ENCODE measurements at regions not wholly inside any gene's neighbourhood (a gene's known extent, or its start where the extent isn't known, plus 50 kb on each side); places are given as distances from the start of the nearest gene placed in this dataset.

DNA sequence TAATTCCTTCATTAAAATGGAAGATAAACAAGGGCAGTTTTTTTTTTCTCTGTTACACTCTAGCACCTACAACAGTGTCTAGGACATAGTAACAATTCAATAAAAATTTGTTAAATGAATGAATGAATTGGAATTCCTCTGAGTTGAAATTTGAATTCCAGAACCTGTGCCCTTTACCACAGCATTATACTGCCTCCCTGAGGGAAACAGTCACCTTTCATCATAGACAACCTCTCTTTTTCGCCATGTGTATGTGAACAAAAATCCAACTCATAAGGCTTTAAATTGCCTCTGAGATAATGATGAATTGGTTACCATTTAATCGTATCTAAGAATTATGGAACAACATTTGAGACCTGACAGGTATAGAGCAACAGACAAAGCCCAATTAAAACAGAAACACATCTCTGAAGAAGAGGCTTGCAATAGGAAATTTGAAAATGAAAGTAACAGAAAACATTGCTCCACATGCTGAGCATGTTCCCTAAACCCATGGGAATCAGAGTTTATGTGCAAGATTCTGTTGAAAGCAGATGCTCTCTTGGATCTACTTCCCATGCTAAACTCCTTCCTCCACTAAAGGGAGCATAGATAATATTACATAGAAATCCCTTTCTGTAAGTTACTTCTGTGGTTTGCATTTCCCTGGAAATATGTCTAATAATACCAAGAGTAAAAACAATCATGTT lies 657.8 kb downstream of the GALC start:
- TF ChIP-seq, protein P1, sequence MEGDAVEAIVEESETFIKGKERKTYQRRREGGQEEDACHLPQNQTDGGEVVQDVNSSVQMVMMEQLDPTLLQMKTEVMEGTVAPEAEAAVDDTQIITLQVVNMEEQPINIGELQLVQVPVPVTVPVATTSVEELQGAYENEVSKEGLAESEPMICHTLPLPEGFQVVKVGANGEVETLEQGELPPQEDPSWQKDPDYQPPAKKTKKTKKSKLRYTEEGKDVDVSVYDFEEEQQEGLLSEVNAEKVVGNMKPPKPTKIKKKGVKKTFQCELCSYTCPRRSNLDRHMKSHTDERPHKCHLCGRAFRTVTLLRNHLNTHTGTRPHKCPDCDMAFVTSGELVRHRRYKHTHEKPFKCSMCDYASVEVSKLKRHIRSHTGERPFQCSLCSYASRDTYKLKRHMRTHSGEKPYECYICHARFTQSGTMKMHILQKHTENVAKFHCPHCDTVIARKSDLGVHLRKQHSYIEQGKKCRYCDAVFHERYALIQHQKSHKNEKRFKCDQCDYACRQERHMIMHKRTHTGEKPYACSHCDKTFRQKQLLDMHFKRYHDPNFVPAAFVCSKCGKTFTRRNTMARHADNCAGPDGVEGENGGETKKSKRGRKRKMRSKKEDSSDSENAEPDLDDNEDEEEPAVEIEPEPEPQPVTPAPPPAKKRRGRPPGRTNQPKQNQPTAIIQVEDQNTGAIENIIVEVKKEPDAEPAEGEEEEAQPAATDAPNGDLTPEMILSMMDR (IDR thresholded peaks at IDR 0.05), result peak; percentile 10; the same call in 1 of the 2 replicates

DNA sequence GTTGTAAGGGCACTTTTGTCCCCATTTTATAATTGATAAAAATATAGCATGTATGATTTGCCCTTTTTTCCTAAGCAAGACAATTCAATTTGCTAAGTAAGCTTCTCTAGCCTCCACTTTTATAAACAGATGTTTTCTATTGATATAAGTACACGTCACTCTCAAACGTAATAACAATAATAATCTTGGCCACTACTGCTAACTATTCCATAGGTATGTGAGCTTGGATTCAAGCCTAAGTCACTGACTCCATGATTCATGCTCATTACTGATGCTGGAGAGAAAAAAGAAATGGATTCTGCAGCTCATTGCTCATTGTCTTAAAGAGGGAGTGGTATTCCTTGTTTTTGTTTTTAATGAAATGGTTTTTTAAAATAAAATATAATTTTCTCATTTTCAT lies 661.0 kb downstream of the GALC start:
- TF ChIP-seq, protein P1 (IDR thresholded peaks at IDR 0.05), result no peak

DNA sequence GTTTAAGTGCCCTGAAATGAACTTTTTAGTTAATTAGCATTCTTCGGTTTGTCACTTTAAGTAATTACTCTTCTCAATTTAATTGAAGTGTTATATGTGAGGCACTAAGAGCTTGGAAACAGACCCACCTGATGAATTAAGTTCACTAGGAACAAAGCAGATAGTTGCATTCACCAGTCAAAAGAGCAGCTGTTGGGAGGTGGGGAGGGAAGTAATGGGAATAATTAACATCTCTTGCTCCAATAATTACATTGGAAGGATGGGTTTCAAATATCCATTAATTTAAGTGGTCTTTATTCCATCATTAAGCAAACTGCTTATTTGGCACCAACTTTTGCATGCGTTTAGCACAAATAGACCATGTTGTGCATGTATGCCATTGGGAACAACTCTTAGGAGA lies 667.2 kb downstream of the GALC start:
- TF ChIP-seq, protein P1 (IDR thresholded peaks at IDR 0.05), result no peak

DNA sequence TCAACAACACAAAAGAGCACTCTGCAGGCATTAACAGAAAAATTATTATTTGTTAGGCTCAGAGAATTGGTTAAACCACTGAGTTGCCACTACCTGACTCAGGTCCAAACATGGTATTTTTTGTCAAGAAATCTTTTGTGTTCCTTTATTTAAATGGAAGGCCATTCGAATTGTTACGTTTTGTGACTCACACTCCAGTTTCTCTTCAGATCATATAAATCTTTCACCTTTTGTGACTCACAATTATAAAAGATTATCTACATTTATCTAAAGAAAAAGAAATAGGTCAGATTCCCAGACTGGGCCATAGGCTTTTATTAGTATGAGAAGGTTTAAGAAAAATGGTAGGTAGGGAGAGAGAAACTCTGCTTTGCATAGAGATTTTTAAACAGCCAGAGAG lies 669.8 kb downstream of the GALC start:
- TF ChIP-seq, protein P1 (IDR thresholded peaks at IDR 0.05), result no peak

DNA sequence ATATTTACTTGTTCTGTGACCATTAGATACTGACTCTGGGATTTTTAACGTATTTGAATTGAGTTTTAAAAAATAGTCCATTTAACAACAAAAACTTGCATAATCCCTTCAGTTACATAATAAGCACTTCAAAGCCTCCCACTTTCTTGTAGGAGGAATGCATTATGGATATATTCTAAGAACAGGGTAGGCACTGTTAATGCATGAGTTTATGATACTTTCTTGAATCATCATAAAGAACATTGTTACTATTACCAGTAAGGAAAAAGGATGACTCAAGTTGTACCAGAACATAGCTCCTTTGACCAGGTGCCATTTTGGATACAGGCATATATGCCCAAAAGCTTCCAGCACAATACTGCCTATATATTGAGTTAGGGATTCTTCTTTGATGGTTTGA lies 671.4 kb downstream of the GALC start:
- TF ChIP-seq, protein P1 (IDR thresholded peaks at IDR 0.05), result no peak

DNA sequence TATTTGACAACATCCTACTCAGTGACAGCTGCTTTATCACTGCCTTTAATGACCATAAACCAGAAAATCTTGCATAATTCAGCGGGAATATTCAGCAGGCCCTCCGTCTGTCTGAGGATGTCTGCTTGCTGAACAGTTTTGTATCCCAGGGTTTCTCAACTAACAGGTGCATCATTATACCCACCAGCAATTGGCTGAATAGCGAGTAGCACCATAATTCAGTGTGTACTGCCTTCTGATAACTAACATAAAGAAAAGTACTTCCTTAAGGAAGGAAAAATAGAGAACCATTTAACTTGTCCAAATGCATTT lies 680.1 kb downstream of the GALC start:
- TF ChIP-seq, protein P1 (IDR thresholded peaks at IDR 0.05), result no peak

DNA sequence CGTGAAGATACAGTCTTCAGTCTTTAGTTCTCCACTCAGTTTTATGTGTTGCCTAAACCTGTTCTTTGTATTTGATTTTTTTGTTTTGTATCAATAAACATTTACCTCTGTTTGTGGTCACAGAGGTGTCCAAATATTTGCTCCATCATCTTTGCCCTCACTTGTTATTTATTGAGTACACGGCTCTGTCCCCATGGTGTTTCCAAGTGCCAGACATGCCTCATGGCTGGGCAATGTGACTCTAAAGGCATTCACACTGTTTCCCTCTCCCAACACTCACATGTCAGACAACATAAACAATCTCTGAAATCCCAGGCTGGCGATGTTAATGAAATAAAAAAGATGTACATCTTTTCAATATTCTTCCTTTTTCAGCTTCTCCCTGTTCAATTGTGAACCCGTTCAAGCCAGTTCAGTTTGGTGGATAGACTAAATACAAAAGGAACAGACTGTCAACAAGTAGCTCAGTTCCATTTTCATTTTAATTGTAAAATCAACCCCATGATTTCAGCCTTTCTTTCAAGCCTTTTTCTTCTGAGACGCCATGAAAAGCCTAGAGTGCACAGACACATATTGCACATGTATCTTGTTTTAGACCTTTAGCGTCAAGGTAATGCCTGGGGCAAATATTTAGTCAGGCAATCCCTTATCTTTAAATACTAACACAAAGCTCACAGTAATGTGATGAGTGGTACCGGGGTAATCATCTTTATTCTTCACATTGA lies 680.7 kb downstream of the GALC start:
- TF ChIP-seq, protein P1 (IDR thresholded peaks at IDR 0.05), result no peak

All from LNCAP (cell line).